ENCODE measurements at regions not wholly inside any gene's neighbourhood (a gene's known extent, or its start where the extent isn't known, plus 50 kb on each side); places are given as distances from the start of the nearest gene placed in this dataset.

DNA sequence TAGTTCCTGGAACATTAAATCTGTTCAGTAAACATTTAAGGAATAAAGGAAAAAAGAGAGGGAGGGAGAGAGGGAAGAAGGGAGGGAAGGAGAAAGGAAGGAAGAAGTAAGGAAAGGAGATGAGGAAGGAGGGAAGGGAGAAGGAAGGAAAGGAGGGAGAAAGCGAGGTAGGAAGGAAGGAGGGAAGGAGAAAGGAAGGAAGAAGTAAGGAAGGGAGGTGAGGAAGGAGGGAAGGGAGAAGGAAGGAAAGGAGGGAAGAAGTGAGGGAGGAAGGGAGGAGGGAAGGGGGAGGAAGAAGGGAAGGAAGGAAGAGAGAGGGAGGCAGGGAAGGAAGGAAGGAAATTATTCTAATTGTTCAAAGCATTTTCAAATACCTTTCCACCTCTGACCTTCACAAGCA lies 77.2 kb upstream of the JUN start:
- intact Hi-C loops (cut with DNase I), result no loop called here

DNA sequence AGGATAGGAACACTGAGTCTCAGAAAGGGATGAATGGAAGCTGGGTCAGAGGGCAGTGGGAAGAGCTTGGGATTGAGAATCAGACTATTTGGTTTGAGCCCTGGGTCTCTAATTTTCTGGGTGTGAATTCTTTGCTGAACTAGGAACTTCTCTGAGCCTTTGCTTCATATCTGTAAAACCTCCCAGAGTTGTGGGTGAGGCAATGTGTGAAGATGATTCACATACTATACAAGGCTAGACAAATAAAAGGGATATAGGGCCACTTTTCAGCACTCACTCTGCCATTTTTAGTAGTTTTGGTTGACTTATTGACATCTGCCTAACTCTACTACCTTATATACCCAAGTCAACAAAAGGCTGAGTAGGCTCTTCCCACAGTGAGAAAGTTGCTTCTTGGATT lies 77.7 kb upstream of the JUN start:
- H3K4me1 ChIP-seq (ENCODE audit: insufficient read depth), result no peaks in the 10 kb centered on the region
- no peaks in the 10 kb centered on the region for H3K9me3 ChIP-seq
- no peak overlapping the region for H3K27ac ChIP-seq
- DNase-seq, result no peak
- no peaks in the 10 kb centered on the region for H3K27me3 ChIP-seq
- H3K36me3 ChIP-seq, result no peaks in the 10 kb centered on the region
- no peak overlapping the region for H3K4me3 ChIP-seq
- no peak for TF ChIP-seq EP300 (IDR thresholded peaks at IDR 0.05)
- TF ChIP-seq, protein P1, sequence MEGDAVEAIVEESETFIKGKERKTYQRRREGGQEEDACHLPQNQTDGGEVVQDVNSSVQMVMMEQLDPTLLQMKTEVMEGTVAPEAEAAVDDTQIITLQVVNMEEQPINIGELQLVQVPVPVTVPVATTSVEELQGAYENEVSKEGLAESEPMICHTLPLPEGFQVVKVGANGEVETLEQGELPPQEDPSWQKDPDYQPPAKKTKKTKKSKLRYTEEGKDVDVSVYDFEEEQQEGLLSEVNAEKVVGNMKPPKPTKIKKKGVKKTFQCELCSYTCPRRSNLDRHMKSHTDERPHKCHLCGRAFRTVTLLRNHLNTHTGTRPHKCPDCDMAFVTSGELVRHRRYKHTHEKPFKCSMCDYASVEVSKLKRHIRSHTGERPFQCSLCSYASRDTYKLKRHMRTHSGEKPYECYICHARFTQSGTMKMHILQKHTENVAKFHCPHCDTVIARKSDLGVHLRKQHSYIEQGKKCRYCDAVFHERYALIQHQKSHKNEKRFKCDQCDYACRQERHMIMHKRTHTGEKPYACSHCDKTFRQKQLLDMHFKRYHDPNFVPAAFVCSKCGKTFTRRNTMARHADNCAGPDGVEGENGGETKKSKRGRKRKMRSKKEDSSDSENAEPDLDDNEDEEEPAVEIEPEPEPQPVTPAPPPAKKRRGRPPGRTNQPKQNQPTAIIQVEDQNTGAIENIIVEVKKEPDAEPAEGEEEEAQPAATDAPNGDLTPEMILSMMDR (IDR thresholded peaks at IDR 0.05), result no peak
- no peak for TF ChIP-seq POLR2A (IDR thresholded peaks at IDR 0.05)
- intact Hi-C loops (cut with DNase I), result no loop called here

More for the DNA sequence above, 77.2 kb upstream of the JUN start:
- Histone ChIP-seq H3K9me3 (no peaks in the 10 kb centered on the region), H3K27ac (no peak overlapping the region), H3K36me3 (no peaks in the 10 kb centered on the region), H3K27me3 (no peaks in the 10 kb centered on the region), H3K4me1 (ENCODE audit: insufficient read depth) (no peaks in the 10 kb centered on the region), H3K4me3 (no peak overlapping the region)
- TF ChIP-seq, protein P1 (IDR thresholded peaks at IDR 0.05), result no peak
- TF ChIP-seq EP300 (IDR thresholded peaks at IDR 0.05) (no peak), POLR2A (IDR thresholded peaks at IDR 0.05) (no peak)
- WGBS, 3 donors, result 93 to 98% (median 97%) methylated on average over 1 of the region's 1 CpG
- DNase-seq, result no peak

DNA sequence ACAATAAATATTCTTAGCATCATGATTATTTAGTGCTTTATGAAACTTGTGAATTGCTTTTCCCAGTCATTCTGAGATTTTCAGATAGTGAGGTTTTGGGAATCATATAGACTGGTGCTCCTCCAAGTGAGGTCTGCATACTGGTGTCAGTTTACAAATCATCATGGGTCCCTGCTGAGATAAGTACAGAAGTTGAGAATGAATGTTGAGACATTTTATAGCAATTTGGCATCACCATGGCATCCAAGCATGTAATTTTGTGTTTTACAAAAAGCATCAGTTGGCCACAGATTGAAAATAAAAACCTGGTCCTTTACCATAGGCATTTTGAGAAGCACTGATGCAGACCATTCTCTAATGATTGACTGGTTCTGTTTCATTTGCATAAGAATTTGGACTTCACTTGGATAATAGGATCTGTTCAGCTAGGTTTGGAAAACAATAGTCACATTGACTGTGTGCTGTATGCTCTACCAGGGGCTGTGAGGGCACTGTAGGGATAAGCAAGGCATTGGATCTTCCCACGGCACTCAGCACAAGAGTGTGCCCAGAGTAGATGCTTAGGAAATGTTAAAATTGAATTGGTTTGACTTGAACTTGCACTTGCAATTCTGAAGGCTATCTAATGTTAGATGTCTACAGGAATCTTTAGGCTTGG lies 79.0 kb upstream of the JUN start:
- Histone ChIP-seq H3K4me3 (no peak overlapping the region), H3K36me3 (no peaks in the 10 kb centered on the region), H3K27ac (no peak overlapping the region), H3K27me3 (peaks cover under 1% of the 10 kb centered on the region), H3K4me1 (ENCODE audit: insufficient read depth) (no peaks in the 10 kb centered on the region), H3K9me3 (no peaks in the 10 kb centered on the region)
- WGBS, 3 donors, result 93 to 100% (median 100%) methylated on average over 1 of the region's 1 CpG
- no peak for DNase-seq
- TF ChIP-seq POLR2A (IDR thresholded peaks at IDR 0.05), result no peak
- TF ChIP-seq EP300 (IDR thresholded peaks at IDR 0.05), result no peak
- TF ChIP-seq, protein P1 (IDR thresholded peaks at IDR 0.05), result no peak
- intact Hi-C loops (cut with DNase I), result no loop called here

DNA sequence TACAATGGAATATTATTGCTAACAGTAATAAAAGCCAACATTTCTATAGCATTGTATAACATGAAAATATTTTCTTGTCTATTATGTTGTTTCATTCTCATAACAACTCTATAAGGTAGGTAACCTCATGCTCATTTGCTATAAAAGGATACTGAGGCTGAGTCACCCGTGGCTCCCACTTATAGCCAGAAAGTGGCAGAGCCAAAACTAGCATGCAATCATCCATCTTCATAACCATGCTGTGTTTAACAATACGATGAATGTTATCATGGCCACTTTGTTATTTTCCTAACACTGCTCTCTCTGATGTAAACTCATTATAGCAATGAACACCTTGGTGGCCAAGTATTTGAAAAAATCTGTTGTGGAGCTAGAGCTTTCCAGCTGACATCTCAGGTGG lies 80.8 kb upstream of the JUN start:
- H3K36me3 ChIP-seq, result no peaks in the 10 kb centered on the region
- WGBS, 3 donors, result 83 to 91% (median 87%) methylated on average over 2 of the region's 2 CpGs
- no peaks in the 10 kb centered on the region for H3K4me1 ChIP-seq (ENCODE audit: insufficient read depth)
- intact Hi-C loops (cut with DNase I), result no loop called here
- H3K27ac ChIP-seq, result no peak overlapping the region
- TF ChIP-seq POLR2A (IDR thresholded peaks at IDR 0.05) (no peak), EP300 (IDR thresholded peaks at IDR 0.05) (no peak)
- TF ChIP-seq, protein P1 (IDR thresholded peaks at IDR 0.05), result no peak
- no peaks in the 10 kb centered on the region for H3K9me3 ChIP-seq
- H3K27me3 ChIP-seq, result peaks cover 2% of the 10 kb centered on the region
- no peak for DNase-seq
- no peak overlapping the region for H3K4me3 ChIP-seq

All from ovary (tissue), 7 donors.